Fibroblast of mammary gland (primary cell): ENCODE measurements at regions not wholly inside any gene's neighbourhood (a gene's known extent, or its start where the extent isn't known, plus 50 kb on each side); places are given as distances from the start of the nearest gene placed in this dataset.
"Not testable (repeated sequence)": the region's sequence is repeated elsewhere in the genome, so short reads cannot be mapped to it uniquely, and the experiment has no call there.

Source experiments
- DNase-seq: peaks from one replicate; pipeline ENCODE4 v3.0.0-alpha.2; 2010; ENCODE audit warnings: low read depth
- H3K4me3 ChIP-seq: 2 replicates; pipeline ENCODE4 v1.5.1; 2011; ENCODE audit warnings: low read depth, mild to moderate bottlenecking, low read length, moderate library complexity; ENCODE audit not compliant: control insufficient read depth

GRCh38 chr22:15772337-15772736, 82.5 kb downstream of the POTEH start:
- H3K4me3 ChIP-seq, result not testable (repeated sequence)
- DNase-seq, result peak; percentile 19

GRCh38 chr22:15775118-15775517, 85.3 kb downstream of the POTEH start:
- not testable (repeated sequence) for DNase-seq, H3K4me3 ChIP-seq

GRCh38 chr22:15775670-15776669, 86.1 kb downstream of the POTEH start:
- DNase-seq, H3K4me3 ChIP-seq: not testable (repeated sequence)

- H3K4me3 ChIP-seq, DNase-seq: not testable (repeated sequence)
Observed at GRCh38 chr22:15776727-15777126, 86.9 kb downstream of the POTEH start.

GRCh38 chr22:15777150-15777549, 87.3 kb downstream of the POTEH start:
- not testable (repeated sequence) for DNase-seq, H3K4me3 ChIP-seq

- not testable (repeated sequence) for DNase-seq
Observed at GRCh38 chr22:15777557-15777956, 87.7 kb downstream of the POTEH start.

GRCh38 chr22:15778366-15778765, 88.5 kb downstream of the POTEH start:
- DNase-seq, result not testable (repeated sequence)

More at GRCh38 chr22:15777557-15777956, 87.7 kb downstream of the POTEH start:
- H3K4me3 ChIP-seq, result not testable (repeated sequence)

GRCh38 chr22:15781652-15782051, 91.8 kb downstream of the POTEH start:
- H3K4me3 ChIP-seq, result not testable (repeated sequence)

More at GRCh38 chr22:15778366-15778765, 88.5 kb downstream of the POTEH start:
- H3K4me3 ChIP-seq, result not testable (repeated sequence)

GRCh38 chr22:15782933-15783332, 93.1 kb downstream of the POTEH start:
- not testable (repeated sequence) for DNase-seq, H3K4me3 ChIP-seq

More at GRCh38 chr22:15781652-15782051, 91.8 kb downstream of the POTEH start:
- not testable (repeated sequence) for DNase-seq

- DNase-seq, result not testable (repeated sequence)
Observed at GRCh38 chr22:15784383-15785085, 94.7 kb downstream of the POTEH start.

GRCh38 chr22:15786942-15787733, 97.3 kb downstream of the POTEH start:
- not testable (repeated sequence) for H3K4me3 ChIP-seq
- peak; percentile 5 for DNase-seq

More at GRCh38 chr22:15784383-15785085, 94.7 kb downstream of the POTEH start:
- H3K4me3 ChIP-seq, result not testable (repeated sequence)

GRCh38 chr22:15791557-15791956, 101.7 kb downstream of the POTEH start:
- DNase-seq, H3K4me3 ChIP-seq: not testable (repeated sequence)

- DNase-seq, H3K4me3 ChIP-seq: not testable (repeated sequence)
Observed at GRCh38 chr22:15799935-15800334, 110.1 kb downstream of the POTEH start.

GRCh38 chr22:15811141-15811540, 121.3 kb downstream of the POTEH start:
- not testable (repeated sequence) for H3K4me3 ChIP-seq, DNase-seq

GRCh38 chr22:15815783-15816182, 126.0 kb downstream of the POTEH start:
- not testable (repeated sequence) for H3K4me3 ChIP-seq, DNase-seq

GRCh38 chr22:15816470-15816869, 126.6 kb downstream of the POTEH start:
- not testable (repeated sequence) for DNase-seq, H3K4me3 ChIP-seq

GRCh38 chr22:15817264-15817663, 127.4 kb downstream of the POTEH start:
- H3K4me3 ChIP-seq, DNase-seq: not testable (repeated sequence)

- not testable (repeated sequence) for H3K4me3 ChIP-seq, DNase-seq
Observed at GRCh38 chr22:15819886-15820285, 130.1 kb downstream of the POTEH start.
